ENCODE measurements at regions not wholly inside any gene's neighbourhood (a gene's known extent, or its start where the extent isn't known, plus 50 kb on each side); places are given as distances from the start of the nearest gene placed in this dataset.

GRCh38 chr6:6895929-6896328, 211.8 kb upstream of the RREB1 start:
- no peak for DNase-seq

- no peak for DNase-seq
Measured at GRCh38 chr6:6897140-6897539, 210.6 kb upstream of the RREB1 start.

DNA sequence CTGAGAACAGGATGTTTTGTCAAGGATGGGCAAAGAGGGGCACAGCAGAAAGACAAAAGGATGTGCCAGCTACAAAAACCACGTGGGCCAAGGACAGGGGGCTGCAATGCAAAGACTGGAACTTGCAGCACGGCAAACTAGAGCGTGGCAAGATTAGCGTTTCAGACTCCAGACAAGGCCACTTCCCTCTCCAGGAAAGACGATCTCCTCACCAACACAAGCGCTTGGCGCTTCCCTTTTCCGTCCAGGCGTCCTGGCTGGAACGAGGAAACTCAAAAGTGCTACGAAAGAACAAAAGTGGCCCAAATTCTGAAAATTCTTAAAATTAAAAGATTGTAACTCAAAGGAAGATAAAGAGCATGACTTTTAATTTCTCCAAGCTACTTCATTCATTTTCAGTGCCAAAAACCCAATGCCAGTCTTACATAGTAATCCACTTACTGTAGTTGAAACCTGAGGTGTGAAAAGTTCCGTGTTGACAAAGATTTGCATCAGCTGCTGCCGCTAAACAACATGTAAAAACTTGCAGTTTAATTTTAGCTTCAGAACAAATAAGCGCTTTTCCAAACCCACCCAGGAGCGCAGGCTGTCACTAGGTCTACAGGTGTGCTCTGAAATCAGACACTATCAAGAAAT, 207.1 kb upstream of the RREB1 start:
- DNase-seq = no peak

GRCh38 chr6:6901205-6901719, 206.5 kb upstream of the RREB1 start:
- DNase-seq = no peak

GRCh38 chr6:6901945-6902344, 205.8 kb upstream of the RREB1 start:
- DNase-seq = no peak

- DNase-seq = no peak
Measured at GRCh38 chr6:6905961-6906518, 201.7 kb upstream of the RREB1 start.

DNA sequence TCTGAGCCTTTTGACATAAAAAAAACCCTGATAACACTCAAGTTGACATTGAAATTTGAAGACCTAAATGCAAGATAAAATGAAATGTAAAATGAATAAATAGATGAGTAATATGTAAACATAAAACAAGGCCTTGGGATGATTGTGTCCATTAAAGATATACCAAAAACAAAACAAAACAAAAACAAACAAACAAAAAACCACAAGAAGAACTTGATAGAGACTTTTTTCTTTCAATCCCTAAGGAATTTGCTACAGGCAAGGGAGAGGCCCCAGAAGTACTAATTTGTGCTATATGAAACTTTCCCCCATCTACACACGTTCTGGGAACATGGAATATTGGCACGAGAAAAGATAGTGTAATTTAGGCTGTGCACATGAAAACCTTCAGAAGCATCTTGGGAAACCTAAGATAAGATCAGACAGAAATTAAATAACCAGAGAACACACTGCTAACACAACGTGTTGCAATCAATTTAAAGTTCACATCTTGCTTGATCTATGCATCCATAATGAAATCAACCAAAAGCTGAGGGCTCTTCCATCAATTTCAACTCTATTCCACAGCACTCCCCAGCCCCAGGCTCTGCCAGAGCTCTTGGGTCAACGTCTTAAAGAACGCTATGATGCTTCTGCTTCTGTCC, 201.1 kb upstream of the RREB1 start:
- no peak for DNase-seq

GRCh38 chr6:6907286-6907685, 200.5 kb upstream of the RREB1 start:
- no peak for DNase-seq

DNA sequence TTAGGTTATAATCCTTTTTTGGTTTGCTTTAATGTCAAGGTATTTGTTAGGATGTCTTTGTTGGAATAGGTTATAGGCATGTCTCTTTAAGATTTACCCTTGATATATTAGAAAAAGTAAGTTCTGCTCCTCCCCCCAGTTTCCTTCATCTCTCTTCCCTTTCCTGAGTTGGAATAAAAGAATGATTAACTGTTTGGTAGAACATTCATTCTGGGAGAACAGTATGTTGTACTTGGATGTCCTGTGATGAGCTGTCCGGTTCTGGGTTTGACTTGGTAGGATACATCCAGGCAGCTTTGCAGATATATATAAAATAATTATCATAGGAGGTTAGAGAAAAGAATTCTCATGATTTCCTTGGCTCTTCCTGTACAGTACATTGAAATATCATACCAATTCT, 199.6 kb upstream of the RREB1 start:
- no peak for DNase-seq

GRCh38 chr6:6909111-6909510, 198.7 kb upstream of the RREB1 start:
- no peak for DNase-seq

GRCh38 chr6:6910734-6911295, 196.9 kb upstream of the RREB1 start:
- no peak for DNase-seq

- no peak for DNase-seq
Measured at GRCh38 chr6:6911391-6911790, 196.4 kb upstream of the RREB1 start.

DNA sequence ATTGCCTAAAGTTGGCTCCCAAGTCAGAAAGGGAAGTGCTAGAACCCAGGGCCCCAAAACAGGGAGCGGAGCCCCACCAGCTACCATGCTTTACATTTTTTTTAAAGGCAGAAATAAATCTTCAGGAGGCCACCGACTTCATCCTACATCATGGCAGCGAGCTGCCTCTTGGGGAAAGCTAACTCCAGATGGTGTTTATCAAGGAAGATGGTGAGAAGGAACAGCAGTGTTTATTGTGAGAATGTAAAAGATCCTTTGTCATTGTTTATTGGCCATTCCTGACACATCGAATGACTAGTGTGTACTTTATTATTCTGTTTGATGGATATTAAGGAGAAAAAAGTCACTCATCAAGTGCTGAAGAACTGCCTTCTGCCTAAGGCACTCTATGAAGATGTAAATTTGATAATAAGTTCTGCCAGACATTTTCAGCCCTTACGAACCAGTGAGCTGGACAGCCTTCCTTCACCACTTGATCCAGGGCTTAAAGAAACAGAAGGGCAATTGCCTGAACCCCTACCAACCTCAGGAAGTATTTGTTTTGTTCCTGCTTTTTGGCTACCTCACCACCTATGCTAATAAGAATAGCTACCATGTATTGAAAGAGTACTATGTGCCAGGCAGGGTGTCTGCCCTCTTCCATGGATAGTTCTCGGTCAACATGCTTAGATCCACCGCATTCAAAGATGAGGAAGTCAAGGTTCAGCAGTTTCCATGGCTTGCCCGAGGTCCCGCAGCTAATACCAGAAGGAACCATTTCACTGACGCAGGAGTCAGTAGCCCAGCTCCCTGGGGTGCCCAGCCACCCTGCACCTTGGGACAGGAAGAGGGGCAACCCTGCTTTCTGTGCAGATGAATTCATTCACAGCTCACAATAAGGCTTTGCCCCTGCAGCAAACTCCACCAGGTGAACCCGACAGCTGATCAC, 194.7 kb upstream of the RREB1 start:
- no peak for DNase-seq

DNA sequence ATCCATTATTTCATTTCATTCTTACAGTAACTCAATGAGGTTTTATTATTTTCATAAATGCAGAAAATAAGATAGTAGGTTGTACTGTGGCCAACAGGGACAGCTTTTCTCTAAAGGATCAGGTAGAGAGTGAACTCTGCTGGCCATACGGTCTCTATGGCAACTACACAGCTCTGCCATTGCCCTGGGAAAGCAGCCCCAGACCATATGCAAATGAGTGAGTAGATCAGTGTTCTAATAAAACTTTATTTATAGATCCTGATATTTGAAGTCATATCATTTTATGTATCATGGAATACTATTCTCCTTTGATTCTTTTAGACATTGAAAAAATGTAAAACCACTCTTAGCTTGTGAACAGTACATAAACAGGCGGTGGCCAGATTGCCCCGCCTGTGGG, 192.5 kb upstream of the RREB1 start:
- DNase-seq = no peak

DNA sequence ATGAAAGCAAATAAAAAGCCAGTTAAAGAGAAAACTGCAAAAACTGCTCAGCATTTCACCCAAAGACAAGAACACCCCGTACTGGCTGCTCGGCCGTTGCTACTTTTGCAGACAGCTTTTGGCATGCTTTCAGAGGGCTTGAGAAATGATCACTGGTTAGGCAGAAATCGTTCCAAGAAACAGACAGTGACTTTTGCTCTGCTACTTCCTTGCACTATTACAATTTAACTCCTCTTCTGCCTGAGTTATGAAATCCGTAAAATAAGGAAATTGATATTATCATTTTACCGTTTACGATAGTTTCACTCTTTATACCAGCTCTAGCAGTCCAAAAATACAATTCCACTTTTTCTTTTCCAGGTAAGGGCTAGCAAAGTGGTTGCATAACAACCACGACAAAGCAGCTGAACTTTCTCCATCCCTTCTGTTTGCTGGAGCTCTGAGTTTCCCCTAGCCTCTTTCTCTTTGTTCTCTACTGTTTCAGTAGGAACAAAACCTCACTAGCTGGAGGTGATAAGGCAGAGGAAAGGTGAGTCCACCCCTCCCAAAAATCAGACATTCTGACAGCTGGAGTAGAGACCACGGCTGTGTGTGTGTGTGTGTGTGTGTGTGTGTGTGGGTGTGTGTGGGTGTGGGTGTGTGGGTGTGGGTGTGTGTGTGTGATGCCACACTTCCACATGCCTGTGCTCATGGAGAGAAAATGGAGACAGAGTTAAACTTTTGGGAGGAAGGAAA, 191.8 kb upstream of the RREB1 start:
- DNase-seq = no peak

DNA sequence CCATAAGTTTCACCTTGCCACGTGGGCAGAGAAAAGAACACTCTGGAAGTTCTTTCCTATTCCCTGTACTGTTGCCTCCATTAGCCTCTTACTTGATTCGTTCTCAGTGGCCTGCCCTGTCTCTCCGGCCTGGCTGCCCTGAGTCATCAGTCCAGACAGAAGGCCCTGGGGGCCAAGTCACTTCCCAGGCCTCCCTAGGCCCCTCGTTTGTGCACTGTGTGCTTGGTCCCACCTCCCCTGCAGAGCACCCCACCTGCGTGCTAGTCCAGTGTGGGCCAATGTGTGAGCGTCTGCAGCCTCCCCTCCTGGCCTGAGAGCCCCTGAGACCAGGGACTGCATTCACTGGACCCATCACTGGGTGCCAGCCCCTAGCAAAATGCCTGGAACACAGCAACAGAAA, 191.2 kb upstream of the RREB1 start:
- DNase-seq = no peak

DNA sequence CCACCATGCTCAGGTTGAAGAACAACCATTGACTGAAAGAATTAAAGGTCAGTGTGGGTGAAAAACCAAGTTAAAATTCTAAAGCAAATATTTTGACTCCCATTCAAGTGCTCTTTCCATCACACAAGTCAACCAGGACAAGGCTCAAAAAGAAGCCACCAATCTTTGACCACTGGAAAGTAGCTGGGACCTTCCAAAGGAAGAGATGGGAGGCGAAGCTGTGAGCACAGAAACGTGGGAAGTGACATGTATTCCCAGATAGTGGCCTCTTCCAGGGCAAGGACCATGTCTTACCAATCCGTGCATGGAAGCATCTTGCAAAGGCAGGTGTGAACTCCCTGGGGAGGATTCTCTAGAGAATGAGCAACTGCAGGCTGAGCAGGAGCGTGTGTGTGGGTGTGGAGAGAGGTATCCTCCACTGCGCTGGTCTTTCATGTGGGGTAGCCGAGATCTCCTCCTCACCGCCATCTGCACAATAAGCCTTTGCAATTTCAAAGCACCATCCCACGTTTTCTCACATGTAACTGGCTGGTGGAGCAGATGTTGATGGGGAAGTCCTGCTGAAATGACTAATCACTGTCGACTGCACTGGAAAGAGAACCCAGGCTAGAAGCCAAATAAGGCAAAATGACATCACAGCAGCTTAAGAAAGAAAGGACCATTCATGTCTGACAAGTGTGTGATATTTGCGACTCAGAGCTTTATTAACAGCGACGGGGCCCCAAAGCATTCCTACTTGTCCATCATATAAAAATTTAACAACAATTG, 189.4 kb upstream of the RREB1 start:
- no peak for DNase-seq

GRCh38 chr6:6919173-6919572, 188.6 kb upstream of the RREB1 start:
- no peak for DNase-seq

GRCh38 chr6:6920114-6920986, 187.4 kb upstream of the RREB1 start:
- no peak for DNase-seq

GRCh38 chr6:6920987-6921313, 186.8 kb upstream of the RREB1 start:
- no peak for DNase-seq

DNA sequence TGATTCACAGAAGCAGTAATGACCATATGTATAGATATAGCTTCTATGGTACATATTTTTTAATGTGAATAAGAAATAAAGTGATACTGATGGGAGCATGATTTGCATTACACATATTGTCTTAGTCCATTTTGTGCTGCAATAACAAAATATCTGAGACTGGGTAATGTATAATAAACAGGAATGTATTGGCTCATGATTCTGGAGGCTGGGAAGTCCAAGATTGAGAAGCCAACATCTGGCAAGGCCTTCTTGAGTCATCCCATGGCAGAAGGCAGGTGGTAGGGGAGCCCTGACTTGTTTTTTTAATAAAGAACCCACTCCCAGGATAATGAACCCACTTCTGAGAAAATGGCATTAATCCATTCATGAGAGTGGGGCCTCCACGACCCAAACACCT, 185.6 kb upstream of the RREB1 start:
- DNase-seq = no peak
